BE2C (cell line): ENCODE measurements at regions not wholly inside any gene's neighbourhood (a gene's known extent, or its start where the extent isn't known, plus 50 kb on each side); places are given as distances from the start of the nearest gene placed in this dataset.

Experiments
- DNase-seq: peaks from one replicate; pipeline ENCODE4 v3.0.0-alpha.2; 2020
- H3K27me3 ChIP-seq: fragments of 250-450 bp; sonication (Bioruptor Pico); 2 replicates; pipeline ENCODE4 v1.5.1; 2020; ENCODE audit warnings: mild to moderate bottlenecking
- H3K36me3 ChIP-seq: fragments of 250-450 bp; sonication (Bioruptor Pico); 2 replicates; pipeline ENCODE4 v1.5.1; 2020; ENCODE audit warnings: mild to moderate bottlenecking
- H3K4me1 ChIP-seq: fragments of 250-450 bp; sonication (Bioruptor Pico); 2 replicates; pipeline ENCODE4 v1.5.1; 2020
- H3K4me3 ChIP-seq: 2 replicates; pipeline ENCODE4 v1.5.1; 2011; ENCODE audit warnings: low read depth, low read length
- H3K9me3 ChIP-seq: fragments of 250-450 bp; sonication (Bioruptor Pico); 2 replicates; pipeline ENCODE4 v1.5.1; 2020
- CTCF ChIP-seq: IDR thresholded peaks from 2 replicates; pipeline ENCODE4 v1.5.1; 2012; ENCODE audit warnings: mild to moderate bottlenecking, low read depth, low read length

GRCh38 chr2:220219371-220219770 is 591.9 kb downstream of the SLC4A3 start:
- DNase-seq: no peak
- no peaks in the 10 kb centered on the region for H3K4me1 ChIP-seq
- no peaks in the 10 kb centered on the region for H3K27me3 ChIP-seq
- H3K36me3 ChIP-seq: no peaks in the 10 kb centered on the region
- no peaks in the 10 kb centered on the region for H3K9me3 ChIP-seq
- no peak overlapping the region for H3K4me3 ChIP-seq
- no peak for TF ChIP-seq CTCF

GRCh38 chr2:220220009-220220408 is 592.6 kb downstream of the SLC4A3 start:
- TF ChIP-seq CTCF: no peak
- no peaks in the 10 kb centered on the region for H3K4me1 ChIP-seq
- DNase-seq: no peak

GRCh38 chr2:220221992-220222391 is 594.6 kb downstream of the SLC4A3 start:
- Histone ChIP-seq H3K9me3 (no peaks in the 10 kb centered on the region), H3K4me3 (no peak overlapping the region)

More at GRCh38 chr2:220220009-220220408, 592.6 kb downstream of the SLC4A3 start:
- Histone ChIP-seq H3K36me3 (no peaks in the 10 kb centered on the region), H3K4me3 (no peak overlapping the region), H3K27me3 (no peaks in the 10 kb centered on the region), H3K9me3 (no peaks in the 10 kb centered on the region)

GRCh38 chr2:220224691-220225543 is 597.5 kb downstream of the SLC4A3 start:
- no peak for TF ChIP-seq CTCF
- H3K27me3 ChIP-seq: no peaks in the 10 kb centered on the region
- H3K36me3 ChIP-seq: no peaks in the 10 kb centered on the region
- H3K4me3 ChIP-seq: no peak overlapping the region
- no peaks in the 10 kb centered on the region for H3K9me3 ChIP-seq
- no peaks in the 10 kb centered on the region for H3K4me1 ChIP-seq
- no peak for DNase-seq

More at GRCh38 chr2:220221992-220222391, 594.6 kb downstream of the SLC4A3 start:
- Histone ChIP-seq H3K27me3 (no peaks in the 10 kb centered on the region), H3K36me3 (no peaks in the 10 kb centered on the region), H3K4me1 (no peaks in the 10 kb centered on the region)
- DNase-seq: no peak
- TF ChIP-seq CTCF: no peak

GRCh38 chr2:220226076-220226475 is 598.6 kb downstream of the SLC4A3 start:
- no peak for DNase-seq
- Histone ChIP-seq H3K27me3 (no peaks in the 10 kb centered on the region), H3K4me3 (no peak overlapping the region), H3K36me3 (no peaks in the 10 kb centered on the region), H3K9me3 (no peaks in the 10 kb centered on the region), H3K4me1 (no peaks in the 10 kb centered on the region)
- TF ChIP-seq CTCF: no peak

- no peak for TF ChIP-seq CTCF
- Histone ChIP-seq H3K36me3 (no peaks in the 10 kb centered on the region), H3K27me3 (no peaks in the 10 kb centered on the region), H3K4me3 (no peak overlapping the region), H3K4me1 (no peaks in the 10 kb centered on the region), H3K9me3 (no peaks in the 10 kb centered on the region)
- no peak for DNase-seq
These were observed 599.1 kb downstream of the SLC4A3 start for GRCh38 chr2:220226546-220226945.
